SH-SY5Y (cell line): ENCODE measurements at regions not wholly inside any gene's neighbourhood (a gene's known extent, or its start where the extent isn't known, plus 50 kb on each side); places are given as distances from the start of the nearest gene placed in this dataset.

Source experiments
- GATA2 ChIP-seq: IDR thresholded peaks from 2 replicates; pipeline ENCODE4 v1.6.1; 2011; ENCODE audit warnings: mild to moderate bottlenecking, low read depth, low read length
- GATA3 ChIP-seq: IDR thresholded peaks from 2 replicates; pipeline ENCODE4 v1.6.1; 2011; ENCODE audit warnings: low read depth, mild to moderate bottlenecking, low read length, moderate library complexity

DNA sequence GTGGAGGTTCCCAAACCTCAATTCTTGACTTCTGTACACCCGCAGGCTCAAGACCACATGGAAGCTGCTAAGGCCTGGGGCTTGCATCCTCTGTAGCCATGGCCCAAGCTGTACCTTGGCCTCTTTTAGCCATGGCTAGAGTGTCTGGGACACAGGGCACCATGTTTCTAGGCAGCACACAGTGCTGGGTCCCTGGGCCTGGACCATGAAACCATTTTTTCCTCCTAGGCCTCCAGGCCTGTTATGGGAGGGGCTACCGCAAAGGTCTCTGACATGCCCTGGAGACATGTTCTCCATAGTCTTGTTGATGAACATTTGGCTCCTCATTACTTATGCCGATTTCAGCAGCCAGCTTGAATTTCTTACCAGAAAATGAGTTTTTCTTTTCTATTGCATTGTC is 701.4 kb downstream of the FGF9 start:
- TF ChIP-seq GATA3 (no peak), GATA2 (no peak)
